ENCODE measurements at regions not wholly inside any gene's neighbourhood (a gene's known extent, or its start where the extent isn't known, plus 50 kb on each side); places are given as distances from the start of the nearest gene placed in this dataset.

DNA sequence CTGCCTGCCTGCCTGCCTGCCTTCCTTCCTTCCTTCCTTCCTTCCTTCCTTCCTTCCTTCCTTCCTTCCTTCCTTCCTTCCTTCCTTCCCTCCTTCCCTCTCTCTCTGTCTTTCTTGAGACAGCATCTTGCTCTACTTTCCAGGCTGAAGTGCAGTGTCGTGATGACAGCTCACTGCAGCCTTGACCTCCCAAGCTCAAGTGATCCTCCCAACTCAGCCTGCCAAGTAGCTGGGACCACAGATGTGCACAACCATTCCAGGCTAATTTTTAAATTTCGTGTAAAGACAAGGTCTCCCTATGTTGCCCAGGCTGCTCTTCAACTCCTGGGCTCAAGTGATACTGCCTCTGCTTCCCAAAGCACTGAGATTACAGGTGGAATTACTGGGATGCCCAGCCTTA lies 328.2 kb upstream of the SORL1-AS1 start:
- DNase-seq = no peak

DNA sequence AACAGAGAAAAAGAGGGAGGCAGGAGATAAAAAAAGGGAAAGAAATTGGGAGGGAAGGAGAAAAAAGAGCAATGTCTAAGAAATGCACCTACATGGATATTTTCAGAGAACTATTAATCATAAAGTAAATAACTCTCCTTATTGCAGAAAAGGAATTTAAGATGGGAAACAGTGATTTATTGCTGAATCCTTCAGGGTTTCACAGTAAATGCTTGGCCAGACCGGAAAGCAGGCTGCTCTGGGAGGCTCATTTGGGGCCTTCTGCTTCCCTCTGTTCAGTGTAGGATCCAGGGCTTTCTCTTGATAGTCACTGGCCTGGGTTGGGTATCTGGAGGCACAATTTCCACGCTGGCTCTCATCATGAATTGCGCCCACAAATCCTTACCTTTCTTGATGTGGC lies 324.3 kb upstream of the SORL1-AS1 start:
- peak; percentile 29 for DNase-seq

DNA sequence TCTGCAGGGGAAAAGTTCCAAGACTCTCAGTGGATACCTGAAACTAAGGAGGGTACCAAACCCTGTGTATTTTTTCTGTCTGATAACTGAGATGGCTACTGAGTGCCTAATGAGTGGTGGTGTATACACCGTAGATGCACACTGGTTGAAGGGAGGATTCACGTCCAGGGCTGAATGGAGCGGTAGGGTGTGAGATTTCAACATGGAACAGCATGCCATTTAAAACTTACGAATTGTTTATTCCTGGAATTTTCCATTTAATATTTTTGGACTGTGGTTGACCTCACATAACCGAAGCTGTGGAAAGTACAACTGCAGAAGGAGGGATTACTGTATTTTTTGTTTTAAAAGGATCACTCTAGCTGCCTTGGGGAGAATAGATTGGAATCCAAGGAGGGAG lies 322.5 kb upstream of the SORL1-AS1 start:
- no peak for DNase-seq

DNA sequence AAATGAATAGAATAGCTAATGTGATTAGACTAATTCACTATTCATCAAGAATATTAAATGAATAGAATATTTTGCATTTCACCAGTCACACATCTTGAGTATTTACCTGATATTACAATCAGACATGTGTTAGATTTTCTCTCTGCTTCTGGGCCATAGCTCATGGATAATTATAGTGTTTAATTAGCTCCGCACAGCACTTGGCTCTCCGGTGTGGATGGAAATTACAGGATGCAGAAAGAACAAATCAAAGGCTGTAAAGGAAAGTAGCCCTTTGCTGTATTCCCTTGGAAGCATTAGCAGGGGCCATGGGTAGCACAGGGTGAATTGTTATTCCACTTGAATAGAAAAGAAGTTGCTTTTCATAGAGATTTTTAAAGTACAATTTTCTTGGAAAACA lies 320.3 kb upstream of the SORL1-AS1 start:
- no peak for DNase-seq

DNA sequence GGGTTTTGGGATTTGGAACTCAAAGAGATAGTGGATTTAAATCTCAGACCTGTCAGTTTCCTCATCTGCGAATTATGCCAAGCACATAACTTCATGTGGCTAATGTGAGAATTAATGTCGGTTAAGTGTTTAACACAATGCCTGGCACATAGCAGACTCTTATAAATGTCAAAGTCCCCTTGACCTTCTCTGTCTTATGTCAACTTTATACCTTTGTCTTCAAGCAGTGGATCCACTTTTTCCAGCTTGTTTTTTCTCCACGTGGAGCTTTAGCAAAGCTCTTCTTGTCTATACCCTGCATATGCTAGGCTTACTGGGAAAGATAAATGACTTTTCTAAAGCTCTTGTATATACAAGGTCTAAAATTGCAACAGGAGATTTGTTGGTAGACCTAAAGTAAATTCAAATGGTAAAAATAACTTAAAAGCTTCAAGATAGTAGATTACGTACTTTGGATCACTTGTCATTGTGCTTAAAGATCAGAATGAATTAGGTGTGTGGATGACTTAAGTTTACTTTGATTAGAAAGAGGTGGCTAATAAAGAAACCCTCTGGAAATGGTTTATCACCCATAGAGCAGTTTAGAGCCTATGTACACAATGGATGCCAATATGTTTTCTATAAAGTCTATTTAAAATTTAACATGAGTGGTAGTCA lies 318.3 kb upstream of the SORL1-AS1 start:
- no peak for DNase-seq

DNA sequence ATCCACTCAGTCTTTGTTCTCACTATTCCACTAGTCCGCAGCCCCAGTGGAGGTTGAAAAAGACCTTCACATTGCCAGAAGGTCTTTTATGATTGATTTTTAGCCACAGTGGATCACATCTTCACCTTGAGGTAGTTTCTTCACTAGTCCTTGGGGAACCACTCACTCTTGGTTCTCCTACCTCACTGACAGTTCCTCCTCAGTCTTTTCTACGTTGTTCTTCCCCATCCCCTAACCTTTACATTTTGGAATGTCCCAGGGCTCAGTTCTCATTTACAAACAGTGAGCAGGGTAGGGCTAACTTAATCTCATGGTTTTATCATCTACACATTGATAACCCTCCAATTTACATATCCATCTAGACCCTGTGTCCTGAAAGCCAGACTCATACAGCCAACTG lies 316.4 kb upstream of the SORL1-AS1 start:
- no peak for DNase-seq

DNA sequence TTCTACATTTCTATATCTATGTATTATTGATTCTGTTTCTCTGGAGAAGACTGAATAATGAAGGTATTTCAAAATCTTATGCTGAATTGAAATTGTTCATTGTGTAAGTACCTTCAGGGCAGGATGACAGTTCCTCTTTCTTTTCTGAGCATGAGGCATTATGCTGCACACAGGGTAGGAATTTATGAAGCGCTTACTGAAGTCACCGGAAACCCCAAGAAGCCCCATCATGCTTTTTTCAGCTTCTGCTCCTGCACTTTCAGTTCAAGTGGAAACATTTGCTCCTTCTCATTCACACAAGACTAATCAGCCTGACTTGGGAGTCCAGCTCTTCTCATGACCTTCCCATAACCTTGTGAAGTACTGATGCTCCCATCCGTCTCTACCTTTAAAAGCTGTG lies 314.7 kb upstream of the SORL1-AS1 start:
- DNase-seq = no peak

DNA sequence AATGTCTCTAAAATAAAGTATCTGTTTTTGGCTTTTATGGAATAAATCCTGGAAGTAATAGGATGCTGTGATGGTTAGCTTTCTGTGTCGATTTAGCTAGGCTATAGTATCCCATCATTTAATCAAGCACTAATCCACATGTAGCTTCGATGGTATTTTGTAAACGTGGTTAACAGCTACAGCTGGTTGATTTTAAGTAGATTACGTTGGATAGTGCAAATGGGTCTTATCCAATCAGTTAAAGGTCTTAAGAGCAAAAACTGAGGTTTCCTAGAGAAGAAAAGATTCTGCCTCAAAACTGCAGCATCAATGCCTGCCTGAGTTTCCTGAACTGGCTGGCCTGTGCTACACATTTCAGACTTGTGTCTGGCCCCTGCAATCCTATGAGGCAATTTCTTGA lies 314.2 kb upstream of the SORL1-AS1 start:
- DNase-seq = no peak

DNA sequence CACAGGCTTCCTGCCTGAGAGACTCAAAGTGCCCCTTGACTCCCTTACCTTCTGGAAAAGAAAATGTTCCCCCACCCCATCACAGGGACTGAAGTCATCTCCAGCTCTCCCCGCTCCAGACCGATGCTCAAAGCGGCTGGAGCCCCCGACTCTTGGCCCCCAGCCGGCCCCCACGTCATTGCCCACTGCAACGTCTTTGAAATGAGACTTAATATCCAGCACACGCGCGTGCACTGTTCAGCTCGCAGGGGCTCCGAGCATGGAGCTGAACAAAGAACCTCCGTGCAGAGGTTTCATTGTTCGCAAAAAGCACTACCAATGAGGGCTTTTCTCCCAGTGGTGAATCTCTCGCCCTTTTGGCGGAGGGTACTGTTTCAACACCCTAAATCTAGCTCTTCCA lies 313.4 kb upstream of the SORL1-AS1 start:
- no peak for DNase-seq

DNA sequence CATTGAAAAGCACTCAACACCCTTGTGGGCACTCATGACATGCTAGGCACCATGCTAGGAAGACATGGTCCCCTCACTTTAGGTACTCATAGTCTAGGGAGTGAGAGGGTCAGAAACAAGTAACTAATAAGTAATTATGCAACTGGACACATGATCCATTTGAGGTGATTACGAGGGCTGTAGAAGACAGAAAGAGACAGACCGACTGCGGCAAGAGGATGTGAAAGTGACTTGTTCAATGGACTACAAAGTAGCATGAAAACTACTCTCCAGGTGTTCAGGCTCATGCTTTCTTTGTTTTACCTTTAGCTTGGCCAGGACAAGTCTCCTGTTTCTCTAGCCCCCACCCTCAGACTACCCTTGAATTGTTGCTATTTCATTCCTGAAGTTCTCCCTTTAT lies 310.8 kb upstream of the SORL1-AS1 start:
- no peak for DNase-seq

DNA sequence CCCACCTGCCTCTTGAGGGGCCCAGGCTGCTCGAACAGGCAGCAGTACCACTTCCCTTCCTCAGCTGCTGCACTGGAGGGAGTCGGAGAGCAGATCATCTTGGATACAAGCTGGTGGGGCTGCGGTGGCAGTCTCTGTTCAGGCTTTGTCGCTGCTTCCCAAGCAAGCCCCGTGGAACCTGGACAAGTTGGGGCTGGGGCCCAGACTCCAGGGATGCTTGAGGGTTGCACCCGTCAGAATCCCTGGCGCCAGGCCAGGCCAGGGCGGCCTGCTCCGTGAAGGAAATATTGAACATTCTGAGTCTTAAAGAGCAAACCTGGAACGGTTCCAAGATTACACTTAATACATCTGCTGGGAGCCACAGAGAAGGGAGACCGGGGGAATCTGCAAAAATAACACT lies 310.1 kb upstream of the SORL1-AS1 start:
- DNase-seq = peak; percentile 43

DNA sequence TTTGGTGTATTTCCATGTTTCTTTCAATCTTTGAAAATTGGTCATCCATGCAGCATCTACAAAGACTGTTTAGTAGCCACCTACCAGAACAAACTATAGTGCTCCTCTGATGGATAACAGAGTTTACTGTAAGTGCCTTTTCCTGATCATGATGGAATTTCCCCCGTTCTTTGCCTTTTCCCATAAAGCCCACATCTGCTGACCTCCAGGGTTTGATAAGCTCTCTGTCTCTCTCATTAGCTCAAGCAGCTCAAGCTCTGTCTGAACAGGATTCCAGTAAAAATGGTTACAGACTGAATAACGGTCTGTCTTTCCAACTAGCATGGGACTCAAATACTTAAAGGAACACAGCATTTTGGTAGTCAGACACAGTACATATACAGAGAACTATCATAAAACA lies 308.4 kb upstream of the SORL1-AS1 start:
- no peak for DNase-seq

DNA sequence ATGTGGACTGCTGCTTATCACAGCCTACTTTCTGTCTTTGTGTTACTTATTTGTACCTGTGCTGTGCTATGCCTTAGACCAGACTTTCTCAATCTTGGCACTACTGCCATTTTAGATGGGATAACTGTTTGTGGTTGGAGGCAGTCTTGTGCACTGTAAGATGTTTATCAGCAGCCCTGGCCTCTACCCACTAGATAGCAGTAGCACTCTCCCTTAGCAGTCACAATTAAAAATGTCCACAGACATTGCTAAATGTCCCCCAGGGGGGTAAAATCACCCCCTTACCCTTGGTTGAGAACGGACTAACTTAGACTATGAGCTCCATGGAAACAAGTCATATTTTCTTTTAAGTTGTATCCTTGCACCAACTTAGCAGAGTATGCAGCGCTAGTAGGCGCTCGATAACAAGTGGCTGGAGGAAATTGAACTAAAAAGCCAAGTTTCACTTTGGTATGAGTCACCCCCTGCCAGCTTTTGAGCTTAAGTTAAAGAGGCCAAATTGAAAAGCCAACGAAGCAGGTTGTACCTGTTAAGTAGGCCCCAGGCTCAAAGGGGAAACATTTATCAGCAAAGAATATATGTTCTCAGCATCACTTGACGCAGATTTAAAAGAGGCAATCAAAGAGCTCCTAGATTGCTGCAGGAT lies 304.8 kb upstream of the SORL1-AS1 start:
- peak; percentile 4 for DNase-seq

DNA sequence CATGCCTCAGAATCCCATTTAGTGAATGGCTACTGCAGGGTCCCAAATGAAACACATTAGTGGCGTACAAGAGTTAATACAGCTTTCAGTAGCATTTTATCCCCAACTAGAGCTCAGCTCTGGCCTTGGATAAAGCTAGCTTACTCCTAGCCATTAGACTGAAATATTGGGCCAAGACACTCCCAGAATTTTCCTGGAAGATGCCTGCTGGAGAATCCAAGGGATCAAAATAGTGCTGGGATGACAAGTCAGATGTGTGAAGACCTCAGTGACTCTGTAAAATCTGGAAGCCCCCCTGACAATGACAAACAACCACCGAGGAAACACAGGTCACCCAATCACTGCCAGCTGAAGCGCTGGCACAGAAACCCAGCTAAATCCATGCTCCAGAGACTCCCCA lies 303.1 kb upstream of the SORL1-AS1 start:
- DNase-seq = no peak

DNA sequence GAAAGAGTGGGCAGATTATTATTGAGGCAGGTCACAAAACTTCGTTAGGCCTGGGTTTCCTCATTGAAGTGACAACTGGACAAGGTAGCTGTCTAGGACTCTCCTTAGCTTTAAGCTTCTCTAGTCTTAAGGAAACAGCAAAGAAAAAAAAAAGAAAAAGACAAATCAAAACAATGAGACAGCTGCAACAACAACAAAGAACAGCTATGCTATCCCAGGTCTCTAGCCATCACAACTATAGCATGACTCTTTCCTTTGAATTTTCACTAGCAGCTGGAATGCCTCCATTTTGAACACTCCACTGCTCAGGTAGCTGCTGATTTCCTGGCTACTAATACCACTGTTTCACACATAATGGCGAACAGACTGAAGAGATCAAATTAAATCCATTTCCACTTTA lies 302.4 kb upstream of the SORL1-AS1 start:
- DNase-seq = no peak

DNA sequence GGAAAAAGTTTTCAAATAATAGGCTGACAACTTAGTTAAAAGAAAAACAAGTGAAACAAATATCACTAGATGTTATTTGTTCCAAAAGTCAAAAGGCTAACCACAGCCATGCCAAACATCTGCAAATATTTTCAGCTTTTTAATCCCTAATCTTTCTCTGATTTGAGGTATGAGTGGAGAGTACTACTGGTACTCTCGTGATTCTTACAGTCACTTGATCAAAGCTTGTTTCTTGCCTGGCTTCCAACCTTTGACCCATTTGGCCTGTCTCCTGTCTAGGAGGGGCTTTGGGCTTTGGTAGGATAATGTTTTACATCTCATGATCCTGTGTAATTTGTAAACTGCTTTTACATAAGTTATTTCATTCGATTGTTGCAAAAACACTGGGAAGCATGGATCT lies 301.8 kb upstream of the SORL1-AS1 start:
- DNase-seq = no peak

DNA sequence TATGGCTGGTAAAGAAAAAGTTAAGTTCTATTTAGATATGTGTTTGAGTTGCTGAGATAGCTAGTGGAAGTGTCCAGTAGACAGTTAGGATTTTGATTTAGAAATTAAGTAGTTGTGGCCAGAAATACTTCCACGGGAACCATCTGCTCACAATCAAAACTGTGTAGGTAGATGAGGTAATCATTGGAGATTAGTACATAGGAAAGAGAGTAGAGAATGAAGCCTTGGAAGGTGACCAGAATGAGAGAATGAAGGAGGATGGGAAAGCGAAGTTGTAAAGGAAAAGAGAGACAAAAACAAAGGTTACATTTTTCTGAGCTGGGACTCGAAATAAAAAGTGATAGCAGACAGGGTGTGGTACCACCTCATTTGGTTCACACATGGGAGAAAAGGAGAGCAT lies 296.9 kb upstream of the SORL1-AS1 start:
- DNase-seq = no peak

DNA sequence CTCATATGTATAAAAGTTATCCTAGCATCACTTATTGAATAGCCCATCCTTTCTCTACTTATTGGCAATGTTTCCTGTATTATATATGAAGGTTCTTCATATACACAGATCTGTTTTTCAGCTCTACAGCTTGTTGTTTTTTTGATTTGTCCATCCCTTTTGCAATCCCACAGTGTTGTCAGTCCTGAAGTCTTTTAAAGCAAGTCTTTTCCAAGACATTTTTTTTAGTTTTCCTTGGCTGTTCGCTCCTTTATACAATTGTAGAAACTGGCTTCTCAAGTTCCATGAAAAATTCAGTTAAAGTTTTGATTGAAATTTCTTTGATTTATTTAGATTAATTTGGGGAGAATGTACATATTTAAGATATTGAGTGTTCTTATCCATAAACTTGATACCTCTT lies 295.3 kb upstream of the SORL1-AS1 start:
- no peak for DNase-seq

DNA sequence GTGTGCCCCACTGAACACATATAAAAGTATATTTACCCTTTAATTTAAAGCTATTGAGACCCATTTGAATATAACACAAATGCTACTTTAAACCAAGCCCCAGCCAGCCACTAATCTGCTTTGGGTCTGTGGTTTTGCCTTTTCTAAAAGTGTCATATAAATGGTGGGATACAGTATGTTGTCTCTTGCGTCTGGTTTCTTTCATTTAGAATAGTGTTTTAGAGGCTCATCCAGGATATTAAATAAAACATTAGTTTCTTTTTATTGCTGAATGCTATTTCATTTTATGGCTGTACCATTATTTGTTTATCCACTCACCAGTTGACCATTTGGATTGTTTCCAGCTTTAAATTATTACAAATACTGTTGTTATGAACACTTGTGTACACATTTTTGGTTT lies 290.5 kb upstream of the SORL1-AS1 start:
- no peak for DNase-seq

DNA sequence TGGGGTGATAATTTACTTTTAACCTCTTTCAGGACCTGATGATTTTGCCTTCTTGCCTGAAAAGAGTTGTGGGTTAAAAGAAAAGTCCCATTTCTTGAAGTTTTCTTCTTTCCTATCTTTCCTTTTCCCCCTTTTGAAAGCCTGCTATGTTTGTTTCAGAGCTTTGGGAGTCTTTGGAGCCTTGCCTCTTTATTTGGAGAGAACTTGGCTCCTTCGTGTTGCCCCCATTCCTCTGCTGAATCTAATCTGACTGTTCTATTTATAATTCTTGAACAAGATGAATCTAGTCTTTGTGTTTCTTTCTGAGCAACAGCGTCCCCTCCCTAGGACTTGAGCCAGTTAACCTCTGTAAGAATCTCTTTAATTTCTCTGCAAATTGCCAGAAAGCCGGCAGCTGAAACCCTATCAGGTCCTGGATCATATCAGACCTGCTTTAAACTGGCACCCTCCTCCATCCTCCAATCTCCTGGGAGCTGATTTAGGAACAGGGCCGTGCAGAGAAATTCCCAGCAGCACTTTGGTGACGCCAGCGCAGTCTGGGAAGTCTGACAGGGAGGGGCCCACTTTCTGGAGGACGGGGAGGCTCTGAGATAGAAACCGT lies 289.1 kb upstream of the SORL1-AS1 start:
- DNase-seq = no peak

DNA sequence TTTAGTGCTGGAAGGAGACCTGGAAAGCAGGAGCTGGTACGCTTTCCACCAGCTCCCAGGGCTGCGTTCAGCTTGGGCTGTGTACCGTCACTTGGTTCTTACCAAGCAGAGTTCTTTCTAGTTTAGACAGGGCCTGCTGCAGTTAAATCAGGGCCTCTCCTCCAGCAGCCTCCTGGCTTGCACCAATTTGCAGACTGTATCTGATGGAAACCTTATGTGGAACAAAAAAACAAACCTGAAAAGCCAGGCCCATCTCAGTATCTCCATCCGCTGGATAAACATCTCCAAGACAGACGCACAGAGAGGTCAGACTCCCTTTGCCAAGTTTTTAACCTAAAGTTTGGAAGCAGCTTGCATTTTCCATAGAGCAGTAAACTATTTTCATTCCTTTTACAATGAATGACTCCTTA lies 288.6 kb upstream of the SORL1-AS1 start:
- no peak for DNase-seq

DNA sequence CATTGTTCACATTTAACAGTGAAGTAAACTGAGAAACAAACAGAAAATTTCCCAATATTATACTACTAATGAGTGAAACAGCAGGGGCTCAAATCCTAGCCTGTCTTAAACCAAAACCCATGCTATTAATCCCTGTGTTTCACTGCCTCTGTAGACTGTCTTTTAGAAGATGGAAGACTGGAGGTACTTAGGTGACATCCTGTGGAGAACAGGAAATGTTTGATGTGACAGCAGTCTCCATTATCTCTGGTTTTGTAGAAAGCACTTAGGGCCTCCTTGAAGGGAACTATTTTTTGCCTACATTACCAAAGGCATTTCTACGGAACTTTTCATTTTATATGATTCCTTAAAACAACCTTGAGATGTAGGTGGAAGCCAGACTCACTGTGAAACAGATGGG lies 288.1 kb upstream of the SORL1-AS1 start:
- DNase-seq = no peak

DNA sequence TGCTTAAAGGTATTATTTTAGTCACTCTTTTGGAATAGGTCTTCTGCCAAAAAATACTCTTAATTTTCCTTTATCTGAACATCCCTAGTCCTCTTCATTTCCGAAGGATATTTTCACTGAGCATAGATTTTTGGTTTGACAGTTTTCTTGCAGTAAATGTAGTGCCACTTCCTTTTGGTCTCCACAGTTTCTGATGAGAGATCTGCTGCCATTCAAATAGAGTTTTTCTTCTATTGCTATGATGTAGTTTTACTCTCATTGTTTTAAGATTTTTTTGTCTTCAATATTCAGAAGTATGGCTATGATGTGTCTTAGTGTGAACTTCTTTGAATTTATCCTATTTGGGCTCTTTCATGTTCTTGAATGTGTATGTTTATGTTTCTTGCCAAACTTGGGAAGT lies 281.1 kb upstream of the SORL1-AS1 start:
- no peak for DNase-seq

DNA sequence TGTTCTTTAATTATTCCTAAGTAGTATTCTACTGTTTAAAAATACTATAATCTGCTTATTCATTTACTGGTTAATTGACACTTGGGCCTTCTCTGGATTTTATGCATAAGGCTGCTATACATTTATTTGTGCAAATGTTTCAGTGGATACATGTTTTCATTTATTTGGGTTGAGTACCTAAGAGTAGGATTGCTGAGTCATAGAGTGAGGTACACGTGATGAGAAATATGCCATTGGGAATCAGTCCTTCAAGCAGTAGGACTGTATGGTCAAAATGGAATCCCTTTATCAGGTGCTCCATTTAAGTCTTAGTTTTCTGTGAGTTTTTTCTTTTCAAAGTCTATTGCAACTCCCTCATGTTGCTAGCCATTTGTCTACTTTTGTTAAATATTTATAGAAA lies 275.2 kb upstream of the SORL1-AS1 start:
- no peak for DNase-seq

DNA sequence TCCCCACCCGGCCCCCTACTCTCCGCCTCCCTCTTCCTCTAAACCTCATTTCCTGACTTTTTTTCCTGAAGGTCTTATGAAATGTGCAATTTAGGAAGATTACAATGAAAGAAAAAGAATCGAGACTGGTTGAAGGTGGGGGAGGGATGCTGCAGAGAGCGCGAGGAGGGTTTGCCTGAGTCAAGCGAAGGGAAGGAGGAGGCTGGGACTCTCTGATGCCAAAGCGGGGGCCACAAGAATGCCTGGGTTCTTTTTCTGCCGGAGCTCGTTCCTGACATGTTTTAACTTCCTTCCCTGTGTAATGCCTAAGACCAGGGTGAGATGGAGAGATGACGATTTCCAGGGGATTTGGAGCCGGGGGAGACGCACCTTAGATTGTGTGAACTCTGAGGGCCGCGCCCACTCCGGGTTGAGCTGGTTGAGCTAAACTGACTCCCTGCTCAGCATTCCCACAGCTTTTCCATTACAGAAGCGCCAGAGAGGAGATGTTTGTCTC lies 270.5 kb upstream of the SORL1-AS1 start:
- DNase-seq = peak; percentile 8

Measured in EL (cell line).